GM21619 (cell line): ENCODE measurements at regions not wholly inside any gene's neighbourhood (a gene's known extent, or its start where the extent isn't known, plus 50 kb on each side); places are given as distances from the start of the nearest gene placed in this dataset.
"Not testable (repeated sequence)": the region's sequence is repeated elsewhere in the genome, so short reads cannot be mapped to it uniquely, and the experiment has no call there.

ENCODE experiments used
- ATAC-seq: cut with Tn5 transposase; IDR thresholded peaks from one replicate; pipeline ENCODE4 v1.9.1; 2021; ENCODE audit not compliant: unreplicated experiment

- ATAC-seq: not testable (repeated sequence)
Measured at GRCh38 chr4:49153011-49153410, 166.9 kb downstream of the CWH43 start.

DNA sequence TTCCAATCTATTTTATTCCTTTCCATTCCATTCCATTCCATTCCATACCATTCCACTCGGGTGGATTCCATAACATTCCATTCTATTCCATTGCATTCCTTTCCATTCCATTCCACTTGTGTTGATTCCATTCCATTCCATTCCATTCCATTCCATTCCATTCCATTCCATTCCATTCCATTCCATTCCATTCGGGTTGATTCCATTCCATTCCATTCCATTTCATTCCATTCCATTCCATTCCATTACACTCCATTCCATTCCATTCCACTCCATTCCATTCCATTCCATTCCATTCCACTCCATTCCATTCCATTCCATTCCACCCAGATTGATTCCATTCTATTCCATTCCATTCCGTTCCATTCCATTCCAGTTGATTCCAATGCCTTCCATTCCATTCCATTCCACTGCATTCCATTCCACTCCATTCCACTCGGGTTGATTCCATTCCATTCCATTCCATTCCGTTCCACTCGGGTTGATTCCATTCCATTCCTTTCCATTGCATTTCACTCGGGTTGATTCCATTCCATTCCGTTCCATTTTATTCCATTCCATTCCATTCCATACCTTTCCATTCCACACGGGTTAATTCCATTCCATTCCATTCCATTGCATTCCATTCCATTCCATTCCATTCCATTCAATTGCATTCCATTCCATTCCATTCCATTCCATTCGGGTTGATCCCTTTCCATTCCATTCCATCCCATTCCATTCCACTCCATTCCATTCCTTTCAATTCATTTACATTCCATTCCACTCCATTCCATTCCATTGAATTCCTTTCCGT, 168.4 kb downstream of the CWH43 start:
- ATAC-seq: peak; percentile 68

- ATAC-seq: not testable (repeated sequence)
Measured at GRCh38 chr4:49155270-49155669, 169.2 kb downstream of the CWH43 start.

GRCh38 chr4:49156309-49156708, 170.2 kb downstream of the CWH43 start:
- not testable (repeated sequence) for ATAC-seq

DNA sequence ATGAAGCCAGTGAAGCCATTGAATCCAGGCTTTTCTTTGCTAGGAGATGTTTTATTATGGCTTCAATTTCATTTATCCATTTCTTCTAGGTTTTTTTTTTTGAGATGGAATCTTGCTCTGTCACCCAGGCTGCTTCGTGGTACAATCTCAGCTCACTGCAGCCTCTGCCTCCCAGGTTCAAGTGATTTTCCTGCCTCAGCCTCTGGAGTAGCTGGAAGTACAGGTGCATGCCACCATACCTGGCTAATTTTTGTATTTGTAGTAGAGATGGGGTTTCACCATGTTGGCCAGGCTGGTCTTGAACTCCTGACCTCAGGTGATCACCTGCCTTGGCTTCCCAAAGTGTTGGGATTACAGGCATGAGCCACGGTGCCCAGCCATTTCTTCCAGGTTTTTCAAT, 171.6 kb downstream of the CWH43 start:
- ATAC-seq: not testable (repeated sequence)

DNA sequence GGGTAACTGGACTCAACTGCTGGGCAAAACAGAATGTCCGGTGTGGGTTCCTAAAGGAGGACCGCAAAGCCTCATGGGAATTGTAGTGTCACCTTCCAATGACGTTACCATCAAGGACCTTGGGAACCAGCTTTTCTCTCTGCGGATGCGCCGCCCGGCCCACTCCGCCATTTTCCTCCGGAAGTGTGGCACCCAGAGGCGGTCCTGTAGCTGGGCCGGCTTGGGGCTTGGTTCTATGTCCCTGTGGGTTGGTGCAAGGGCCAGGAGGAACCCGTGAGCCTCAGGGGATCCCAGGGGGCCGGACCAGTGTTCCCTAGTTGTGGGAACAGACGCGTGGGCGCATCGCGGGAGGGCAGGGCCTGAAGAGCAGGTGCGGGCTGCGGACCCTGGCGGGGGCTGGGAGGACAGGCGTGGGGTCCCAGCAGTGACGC, 175.1 kb downstream of the CWH43 start:
- ATAC-seq: not testable (repeated sequence)

GRCh38 chr4:49164916-49165315, 178.8 kb downstream of the CWH43 start:
- ATAC-seq: not testable (repeated sequence)

DNA sequence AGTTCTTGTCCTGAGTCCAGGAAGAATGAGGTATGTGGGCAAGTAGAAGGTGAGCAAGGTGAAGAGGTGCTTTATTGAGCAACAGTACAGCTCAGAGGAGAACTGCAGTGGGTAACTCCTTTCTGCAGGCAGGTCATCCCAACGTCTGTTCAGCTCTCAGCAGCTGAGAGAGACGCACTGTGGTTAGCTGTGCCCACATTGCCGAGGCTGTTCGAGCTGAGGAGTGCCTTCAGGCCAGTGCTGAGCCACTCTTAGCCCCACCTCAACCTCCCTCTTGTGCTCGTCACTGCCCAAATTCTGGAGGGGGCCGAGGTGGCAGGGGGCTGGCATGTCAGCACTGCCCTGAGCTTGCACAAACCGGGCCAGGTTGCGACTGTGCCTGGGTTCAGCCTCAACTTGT, 191.8 kb downstream of the CWH43 start:
- not testable (repeated sequence) for ATAC-seq

GRCh38 chr4:49181088-49181487, 195.0 kb downstream of the CWH43 start:
- not testable (repeated sequence) for ATAC-seq

GRCh38 chr4:49211396-49212194, 225.5 kb downstream of the CWH43 start:
- not testable (repeated sequence) for ATAC-seq

DNA sequence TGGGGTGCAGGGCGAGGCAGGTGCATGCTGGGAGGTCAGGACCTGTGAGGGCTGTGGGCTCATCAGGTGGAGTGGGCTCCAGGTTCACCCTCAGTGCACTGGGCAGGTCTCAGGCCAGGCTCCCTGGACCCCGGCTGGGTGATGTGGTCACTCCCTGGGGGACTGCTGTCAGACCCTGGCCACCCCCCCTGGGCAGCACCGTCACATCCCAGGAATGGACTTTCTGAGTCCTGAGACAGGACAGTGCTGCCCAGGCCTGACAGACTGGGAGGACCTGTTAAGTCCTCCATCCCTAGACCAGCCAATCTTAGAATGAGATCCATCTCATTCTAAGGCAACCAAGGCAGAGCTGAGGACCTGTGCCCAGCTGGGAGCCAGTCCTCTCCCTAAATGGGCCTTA, 227.2 kb downstream of the CWH43 start:
- ATAC-seq: not testable (repeated sequence)

DNA sequence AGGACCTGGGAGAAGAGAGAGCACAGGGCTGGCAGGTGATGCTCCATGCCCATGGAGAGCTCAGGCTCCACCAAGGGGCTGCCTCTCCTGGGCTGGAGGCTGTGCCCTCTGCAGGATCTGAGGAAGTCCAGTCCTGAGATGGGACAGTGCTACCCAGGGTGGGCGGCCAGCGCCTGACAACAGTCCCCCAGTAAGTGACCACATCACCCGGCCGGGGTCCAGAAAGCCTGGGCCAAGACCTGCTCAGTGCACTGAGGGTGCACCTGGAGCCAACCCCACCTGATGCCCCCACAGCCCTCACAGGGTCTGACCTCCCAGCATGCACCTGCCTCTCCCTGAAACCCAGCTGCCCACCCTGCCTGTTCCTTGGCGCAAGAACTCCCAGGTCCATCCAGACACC, 227.7 kb downstream of the CWH43 start:
- ATAC-seq: not testable (repeated sequence)

DNA sequence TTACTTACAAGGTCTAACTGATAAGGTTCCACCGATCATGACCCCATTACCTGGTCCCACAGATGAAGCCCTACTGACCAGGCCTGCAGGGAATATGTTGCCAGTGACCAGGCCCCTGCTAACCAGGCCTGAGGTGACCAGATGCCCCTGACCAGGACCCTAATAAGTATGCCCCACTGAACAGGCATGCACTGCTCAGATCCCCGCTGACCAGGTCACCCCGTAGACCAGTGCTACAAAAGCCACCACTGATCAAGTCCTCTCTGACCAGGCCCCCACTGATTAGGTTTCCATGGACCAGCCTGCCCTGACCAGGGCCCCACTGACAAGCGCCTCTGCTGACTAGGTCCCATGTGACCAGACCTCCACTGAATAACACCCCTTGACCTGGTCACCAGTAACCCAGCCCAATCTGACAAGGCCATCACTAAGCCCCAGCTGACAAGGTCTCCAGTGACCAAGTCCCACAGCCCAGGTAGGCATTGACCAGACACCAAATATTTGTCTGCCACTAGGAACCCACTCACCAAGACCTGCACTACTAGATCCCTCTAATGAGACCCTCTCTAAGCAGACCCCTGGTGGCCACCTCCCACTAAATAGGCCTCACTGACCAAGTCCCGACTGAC, 228.5 kb downstream of the CWH43 start:
- not testable (repeated sequence) for ATAC-seq

DNA sequence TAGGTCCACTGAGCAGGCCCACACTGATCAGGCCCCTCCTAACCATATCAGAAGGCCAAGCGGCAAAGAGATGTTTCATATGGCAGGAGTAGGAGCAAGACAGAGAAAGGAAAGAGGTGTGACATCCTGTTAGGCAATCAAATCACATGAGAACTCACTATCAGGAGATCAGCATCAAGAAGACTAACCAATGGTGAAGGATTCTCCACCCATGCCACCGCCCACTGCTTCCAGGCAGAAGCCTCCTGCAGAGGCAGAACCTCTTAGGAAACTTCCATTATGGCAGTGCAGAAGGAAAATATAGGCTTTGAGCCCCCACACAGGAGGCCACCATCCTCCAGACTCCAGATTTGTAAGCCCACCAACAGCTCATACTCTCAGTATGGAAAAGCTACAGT, 229.0 kb downstream of the CWH43 start:
- ATAC-seq: not testable (repeated sequence)

DNA sequence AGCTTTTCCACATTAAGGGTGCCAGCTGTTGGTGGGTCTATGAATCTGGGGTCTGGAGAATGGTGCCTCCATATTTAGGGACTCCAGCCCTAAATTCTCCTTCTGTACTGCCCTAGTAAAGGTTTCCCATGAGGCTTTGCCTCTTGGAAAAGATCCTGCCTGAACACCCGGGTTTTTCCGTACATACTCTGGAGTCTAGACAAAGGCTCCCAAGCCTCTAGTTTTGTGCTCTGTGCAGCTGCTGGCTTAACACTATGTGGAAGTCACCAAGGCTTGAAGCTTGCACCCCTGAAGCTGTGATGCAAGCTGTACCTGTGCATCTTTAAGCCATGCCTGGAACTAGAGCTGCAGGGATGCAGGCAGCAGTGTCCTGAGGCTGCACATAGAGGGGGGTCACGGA, 230.5 kb downstream of the CWH43 start:
- ATAC-seq: not testable (repeated sequence)

DNA sequence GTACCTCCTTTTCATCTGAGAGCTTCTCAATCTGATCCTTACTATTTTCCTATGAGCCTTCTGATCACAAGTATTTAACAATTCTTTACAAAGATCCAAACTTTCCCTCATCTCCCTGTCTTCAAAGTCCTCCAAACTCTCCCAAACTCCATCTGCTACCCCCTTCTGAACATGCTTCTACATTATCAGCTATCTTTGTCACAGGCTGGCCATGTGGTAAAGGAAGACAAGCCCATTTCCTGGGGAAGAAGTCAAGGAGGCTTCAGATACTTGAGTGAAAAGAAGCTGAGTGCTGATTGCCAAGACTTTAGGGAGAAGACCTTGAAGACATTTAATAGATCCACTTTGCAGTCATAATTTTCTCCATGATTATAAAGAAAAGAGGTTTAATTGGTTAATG, 231.4 kb downstream of the CWH43 start:
- ATAC-seq: no peak

DNA sequence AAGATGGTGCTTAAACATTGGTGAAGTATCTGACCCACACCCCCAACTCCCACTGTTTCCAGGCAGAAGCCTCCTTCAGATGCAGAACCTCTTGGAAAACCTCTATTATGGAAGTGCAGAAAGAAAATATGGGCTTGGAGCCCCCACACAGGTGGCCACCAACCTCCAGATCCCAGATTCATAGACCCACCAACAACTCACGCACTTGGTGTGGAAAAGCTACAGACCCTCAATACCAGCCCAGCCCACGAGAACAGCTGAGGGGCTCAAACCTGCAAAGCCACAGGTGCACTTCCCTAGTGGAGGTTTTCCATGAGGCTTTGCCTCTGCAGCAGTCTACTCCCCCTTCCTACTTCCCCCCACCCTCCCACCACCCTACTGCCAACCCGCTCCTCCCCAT, 232.0 kb downstream of the CWH43 start:
- not testable (repeated sequence) for ATAC-seq

DNA sequence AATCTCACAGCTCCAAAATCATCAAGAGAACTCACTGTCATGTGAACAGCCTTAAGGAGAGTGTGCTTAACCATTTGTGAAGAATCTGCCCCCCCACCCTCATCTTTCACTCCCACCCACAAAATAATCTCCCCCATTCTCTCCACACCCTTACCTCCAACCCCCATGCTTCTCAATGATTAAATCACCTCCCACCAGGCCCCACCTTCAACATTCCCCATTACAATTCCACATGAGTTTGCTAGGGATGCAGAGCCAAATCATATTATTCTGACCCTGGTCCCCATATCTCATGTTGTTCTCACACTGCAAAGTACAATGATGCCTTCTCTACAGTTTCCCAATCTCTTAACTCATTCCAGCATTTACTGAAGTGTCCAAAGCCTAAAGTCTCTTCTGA, 232.9 kb downstream of the CWH43 start:
- not testable (repeated sequence) for ATAC-seq

DNA sequence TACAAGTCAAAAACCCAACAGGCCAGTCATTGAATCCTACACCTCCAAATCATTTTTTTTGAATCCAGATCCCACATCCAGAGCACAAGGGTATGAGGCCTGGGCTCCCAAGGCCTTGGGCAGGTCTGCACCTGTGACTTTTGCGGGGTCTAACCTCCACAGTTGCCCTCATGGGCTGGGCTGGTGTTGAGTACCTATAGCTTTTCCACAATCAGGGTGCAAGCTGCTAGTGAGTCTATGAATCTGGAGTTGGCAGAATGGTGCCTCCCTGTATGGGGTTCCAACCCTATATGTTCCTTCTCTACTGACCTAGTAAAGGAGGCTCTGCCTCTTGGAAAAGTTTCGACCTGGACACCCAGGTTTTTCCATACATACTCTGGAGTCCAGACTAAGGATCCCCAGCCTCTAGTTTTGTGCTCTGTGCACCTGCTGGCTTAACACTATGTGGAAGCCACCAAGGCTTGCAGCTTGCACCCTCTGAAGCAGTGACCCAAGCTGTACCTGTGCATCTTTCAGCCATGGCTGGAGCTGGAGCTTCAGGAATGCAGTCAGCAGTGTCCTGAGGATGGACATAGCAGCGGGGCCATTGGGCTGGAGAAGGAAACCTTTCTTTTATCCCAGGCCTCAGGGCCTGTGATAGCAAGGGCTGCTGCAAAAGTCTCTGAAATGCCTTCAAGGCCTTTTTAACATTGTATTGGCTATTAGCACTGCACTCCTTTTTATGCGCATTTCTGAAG, 233.6 kb downstream of the CWH43 start:
- not testable (repeated sequence) for ATAC-seq

DNA sequence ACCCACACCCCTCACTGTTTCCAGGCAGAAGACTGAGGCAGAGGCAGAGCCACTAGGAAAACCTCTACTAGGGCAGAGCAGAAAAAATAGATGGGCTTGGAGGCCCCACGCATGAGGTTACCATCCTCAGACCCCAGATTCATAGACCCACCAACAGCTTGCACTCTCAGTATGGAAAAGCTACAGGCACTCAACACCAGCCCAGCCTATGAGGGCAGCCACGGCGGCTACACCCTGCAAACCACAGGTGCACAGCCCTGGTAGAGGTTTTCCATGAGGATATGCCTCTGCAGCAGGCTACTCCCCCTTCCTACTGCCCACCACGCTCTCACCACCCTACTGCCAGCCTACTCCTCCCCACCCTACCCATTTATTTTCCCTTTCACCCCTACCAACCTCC, 235.1 kb downstream of the CWH43 start:
- no peak for ATAC-seq

DNA sequence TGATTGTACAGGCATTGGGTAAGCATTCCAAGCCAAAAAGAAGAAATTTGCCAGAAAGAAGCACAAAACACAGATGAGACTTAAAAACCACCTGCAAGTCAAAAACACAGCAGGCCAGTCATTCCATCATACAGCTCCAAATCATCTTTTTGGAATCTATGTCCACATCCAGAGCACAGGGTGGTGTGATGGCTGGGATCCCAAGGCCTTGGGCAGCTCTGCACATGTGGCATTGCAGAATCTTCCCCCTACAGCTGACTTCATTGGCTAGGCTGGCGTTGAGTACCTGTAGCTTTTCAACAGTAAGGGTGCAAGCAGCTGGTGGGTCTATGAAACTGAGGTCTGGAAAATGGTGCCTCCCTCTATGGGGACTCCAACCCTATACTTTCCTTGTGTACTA, 236.7 kb downstream of the CWH43 start:
- ATAC-seq: not testable (repeated sequence)
